HL-60/S4 treated with phorbol 12-myristate 13-acetate at 8.2 ng/mL for 4 days and 3 days (cell line): ENCODE measurements at regions not wholly inside any gene's neighbourhood (a gene's known extent, or its start where the extent isn't known, plus 50 kb on each side); places are given as distances from the start of the nearest gene placed in this dataset.
"Not testable (repeated sequence)": the region's sequence is repeated elsewhere in the genome, so short reads cannot be mapped to it uniquely, and the experiment has no call there.

ENCODE experiments used
- in situ Hi-C: fragments of 300-500 bp; cut with MboI; formaldehyde crosslinking; loops from 2 replicates; pipeline ENCODE4 v1.15.0; 2022; ENCODE audit warnings: low sequenced_read_pairs

- in situ Hi-C loops = not testable (repeated sequence)
Measured at GRCh38 chr14:105675433-105675832, 149.1 kb downstream of the TMEM121 start.

- in situ Hi-C loops = not testable (repeated sequence)
Measured at GRCh38 chr14:105675905-105676670, 149.7 kb downstream of the TMEM121 start.

GRCh38 chr14:105678057-105678456 is 151.7 kb downstream of the TMEM121 start:
- in situ Hi-C loops = not testable (repeated sequence)

- in situ Hi-C loops = not testable (repeated sequence)
Measured at GRCh38 chr14:105678996-105679958, 152.9 kb downstream of the TMEM121 start.

- in situ Hi-C loops = not testable (repeated sequence)
Measured at GRCh38 chr14:105679959-105680735, 153.8 kb downstream of the TMEM121 start.

- in situ Hi-C loops = not testable (repeated sequence)
Measured at GRCh38 chr14:105680736-105681098, 154.3 kb downstream of the TMEM121 start.

- in situ Hi-C loops = not testable (repeated sequence)
Measured at GRCh38 chr14:105681606-105682185, 155.3 kb downstream of the TMEM121 start.

- in situ Hi-C loops = not testable (repeated sequence)
Measured at GRCh38 chr14:105682442-105682841, 156.1 kb downstream of the TMEM121 start.

- in situ Hi-C loops = no loop called here
Measured at GRCh38 chr14:105682956-105683570, 156.7 kb downstream of the TMEM121 start.

- in situ Hi-C loops = not testable (repeated sequence)
Measured at GRCh38 chr14:105684056-105684455, 157.7 kb downstream of the TMEM121 start.

GRCh38 chr14:105684597-105684996 is 158.2 kb downstream of the TMEM121 start:
- in situ Hi-C loops = not testable (repeated sequence)

- in situ Hi-C loops = no loop called here
Measured at GRCh38 chr14:105685003-105685402, 158.6 kb downstream of the TMEM121 start.

GRCh38 chr14:105685605-105686004 is 159.2 kb downstream of the TMEM121 start:
- in situ Hi-C loops = not testable (repeated sequence)

GRCh38 chr14:105686050-105686449 is 159.7 kb downstream of the TMEM121 start:
- in situ Hi-C loops = not testable (repeated sequence)

- in situ Hi-C loops = not testable (repeated sequence)
Measured at GRCh38 chr14:105686462-105687170, 160.2 kb downstream of the TMEM121 start.

GRCh38 chr14:105687171-105688022 is 161.0 kb downstream of the TMEM121 start:
- in situ Hi-C loops = not testable (repeated sequence)

GRCh38 chr14:105688023-105688351 is 161.6 kb downstream of the TMEM121 start:
- in situ Hi-C loops = not testable (repeated sequence)

GRCh38 chr14:105688664-105689221 is 162.4 kb downstream of the TMEM121 start:
- in situ Hi-C loops = not testable (repeated sequence)
